HepG2 (cell line): ENCODE measurements at regions not wholly inside any gene's neighbourhood (a gene's known extent, or its start where the extent isn't known, plus 50 kb on each side); places are given as distances from the start of the nearest gene placed in this dataset.

Source experiments
- ATAC-seq: fragments of 200-7000 bp; cut with Tn5 transposase; 3 replicates; pipeline ENCODE4 v1.9.1; 2020; ENCODE audit warnings: mild to moderate bottlenecking, moderate library complexity
- BruUV-seq: library from RNA; stranded (reverse); fragments of 400-500 nt; replicated peaks from 2 replicates; lab custom pipeline; 2021; lab: Mats Ljungman, UMichigan
- CTCF ChIA-PET: fragments of 300-600 bp; formaldehyde crosslinking; extraction: SDS; loops from one replicate; lab custom pipeline; 2021; ENCODE audit warnings: low total read pairs, inconsistent platforms, low intra/inter-chr PET ratio; lab: Yijun Ruan, JAX
- POLR2A ChIA-PET: fragments of 350-600 bp; sonication (Branson Sonifier 250); formaldehyde crosslinking; loops from one replicate; lab custom pipeline; 2020; ENCODE audit warnings: antibody characterized with exemption, inconsistent platforms; lab: Yijun Ruan, JAX
- DNase-seq: peaks from one replicate; pipeline ENCODE4 v3.0.0-alpha.2; 2015; ENCODE audit warnings: low spot score
- FAIRE-seq: peaks from 3 replicates; lab custom pipeline; 2011; peaks lifted over from hg19 to GRCh38; lab: Jason Lieb, UNC
- H2AFZ ChIP-seq: one replicate; pipeline ENCODE4 v1.6.1; 2011; ENCODE audit warnings: low read length, inconsistent platforms
- H3K27ac ChIP-seq: fragments of 300-600 bp; 3 replicates; pipeline ENCODE4 v1.8.0; 2011; ENCODE audit warnings: mixed run types, mild to moderate bottlenecking, mixed read lengths, low read length, inconsistent platforms; ENCODE audit not compliant: insufficient read depth; ENCODE audit errors: extremely low read length
- H3K27me3 ChIP-seq, 2 experiments: fragments of 200-600 bp in 1 of 2; 2 replicates in 1 of 2; 3 replicates in 1 of 2; pipeline versions ENCODE4 v1.6.0 to v1.8.0; 2011; ENCODE audit warnings: low read length in 2 of 2, mild to moderate bottlenecking in 2 of 2, moderate library complexity in 2 of 2, inconsistent platforms in 1 of 2; ENCODE audit not compliant: insufficient read depth in 2 of 2, control insufficient read depth in 1 of 2
- H3K36me3 ChIP-seq, 2 experiments: fragments of 200-600 bp in 1 of 2; replicated peaks in 1 of 2; 2 replicates in 1 of 2; 3 replicates in 1 of 2; pipeline versions ENCODE4 v1.5.1 to v1.8.0; 2011; ENCODE audit warnings: low read length in 2 of 2, inconsistent platforms in 1 of 2; ENCODE audit not compliant: insufficient read depth in 2 of 2, control insufficient read depth in 1 of 2
- H3K4me1 ChIP-seq: 2 replicates; pipeline ENCODE4 v1.5.1; 2012; ENCODE audit warnings: low read length, inconsistent platforms; ENCODE audit not compliant: insufficient read depth
- H3K4me2 ChIP-seq: 2 replicates; pipeline ENCODE4 v1.6.0; 2011; ENCODE audit warnings: low read depth, low read length, inconsistent platforms
- H3K4me3 ChIP-seq, 3 experiments: fragments of 200-600 bp in 1 of 3; sonication (generic), shearing (Covaris generic) in 1 of 3; replicated peaks in 1 of 3; 2 replicates each; pipeline ENCODE4 v1.5.1; 2011 to 2016; ENCODE audit warnings: low read length in 3 of 3, inconsistent platforms in 2 of 3, low read depth in 2 of 3, mild to moderate bottlenecking in 2 of 3, control low read depth in 1 of 3, mixed read lengths in 1 of 3; ENCODE audit not compliant: insufficient read depth in 1 of 3
- H3K79me2 ChIP-seq: one replicate; pipeline ENCODE4 v1.6.1; 2011; ENCODE audit warnings: low read length, inconsistent platforms; ENCODE audit not compliant: insufficient read depth
- H3K9ac ChIP-seq: 2 replicates; pipeline ENCODE4 v1.6.0; 2011; ENCODE audit warnings: mild to moderate bottlenecking, low read depth, low read length, inconsistent platforms; ENCODE audit not compliant: insufficient read depth
- H3K9me3 ChIP-seq: 2 replicates; pipeline ENCODE4 v1.5.1; 2012; ENCODE audit warnings: mild to moderate bottlenecking, low read length
- H4K20me1 ChIP-seq: 2 replicates; pipeline ENCODE4 v1.6.0; 2011; ENCODE audit warnings: inconsistent platforms, mild to moderate bottlenecking, low read length, moderate library complexity; ENCODE audit not compliant: insufficient read depth
- CCAR2 ChIP-seq: fragments of 200-400 bp; formaldehyde crosslinking; optimal IDR thresholded peaks from 2 replicates; pipeline ENCODE3; 2018; ENCODE audit warnings: low read depth, mild to moderate bottlenecking, low read length, moderate library complexity
- EP300 ChIP-seq, 3 experiments: sonication (generic) in 1 of 3; formaldehyde crosslinking in 1 of 3; IDR thresholded peaks; 2 replicates each; pipeline versions ENCODE4 v1.5.1 to v1.6.1; 2011 to 2020; ENCODE audit warnings: low read depth in 2 of 3, low read length in 2 of 3, borderline replicate concordance in 1 of 3, improper control_type of control experiment in 1 of 3, mild to moderate bottlenecking in 1 of 3, missing genetic modification reagents in 1 of 3, moderate library complexity in 1 of 3
- HDAC6 ChIP-seq: fragments of 200-600 bp; sonication (generic); IDR thresholded peaks from 2 replicates; pipeline ENCODE4 v1.7.0; 2017; ENCODE audit warnings: mild to moderate bottlenecking, antibody characterized with exemption, low read length, low read depth
- KMT2A ChIP-seq: sonication (generic); formaldehyde crosslinking; IDR thresholded peaks from 2 replicates; pipeline ENCODE4 v1.4.0; 2020; ENCODE audit warnings: missing genetic modification reagents
- MAFK ChIP-seq, 2 experiments: IDR thresholded peaks in 1 of 2; conservative IDR thresholded peaks in 1 of 2; 2 replicates each; pipeline ENCODE4 v1.6.1; 2011; ENCODE audit warnings: improper control_type of control experiment in 2 of 2, low read length in 2 of 2
- RXRB ChIP-seq: IDR thresholded peaks from 2 replicates; pipeline ENCODE4 v1.6.1; 2016; ENCODE audit warnings: borderline replicate concordance, missing genetic modification reagents, missing compliant biosample characterization
- SOX13 ChIP-seq, 3 experiments: fragments of 450-650 bp in 1 of 3; sonication (generic) in 1 of 3; formaldehyde crosslinking in 1 of 3; IDR thresholded peaks in 2 of 3; conservative IDR thresholded peaks in 1 of 3; 2 replicates each; pipeline versions ENCODE4 v1.5.0 to v1.6.1; 2016 to 2020; ENCODE audit warnings: antibody characterized with exemption in 1 of 3, mild to moderate bottlenecking in 1 of 3, missing compliant biosample characterization in 1 of 3, missing genetic modification reagents in 1 of 3, moderate library complexity in 1 of 3
- SOX5 ChIP-seq: IDR thresholded peaks from 2 replicates; pipeline ENCODE4 v1.6.1; 2016; ENCODE audit warnings: borderline replicate concordance
- ZFP41 ChIP-seq: sonication (generic); formaldehyde crosslinking; IDR thresholded peaks from 2 replicates; pipeline ENCODE4 v1.4.0; 2020; ENCODE audit warnings: mild to moderate bottlenecking, missing genetic modification reagents, borderline replicate concordance
- ZGPAT ChIP-seq: IDR thresholded peaks from 2 replicates; pipeline ENCODE4 v1.6.1; 2016; ENCODE audit warnings: mild to moderate bottlenecking
- ZNF33B ChIP-seq: sonication (generic); formaldehyde crosslinking; IDR thresholded peaks from 2 replicates; pipeline ENCODE4 v1.5.1; 2020; ENCODE audit warnings: mild to moderate bottlenecking, missing genetic modification reagents
- ZNF577 ChIP-seq: sonication (generic); formaldehyde crosslinking; IDR thresholded peaks from 2 replicates; pipeline ENCODE4 v1.4.0; 2020; ENCODE audit warnings: mild to moderate bottlenecking, low read depth, missing genetic modification reagents, borderline replicate concordance
- ZNF761 ChIP-seq: sonication (generic); formaldehyde crosslinking; conservative IDR thresholded peaks from 2 replicates; pipeline ENCODE4 v1.4.0; 2020; ENCODE audit warnings: mild to moderate bottlenecking, missing genetic modification reagents
- ZNF776 ChIP-seq: sonication (generic); formaldehyde crosslinking; IDR thresholded peaks from 2 replicates; pipeline ENCODE4 v1.4.0; 2020; ENCODE audit warnings: mild to moderate bottlenecking, missing genetic modification reagents
- WGBS: methylation state at CpG from one replicate; pipeline ENCODE4 v1.1.6; 2017; ENCODE audit warnings: low lambda C conversion rate; 5-methylcytosine and 5-hydroxymethylcytosine counted together
- in situ Hi-C: cut with HindIII; loops from 2 replicates; pipeline ENCODE4 v1.10.0; 2017; ENCODE audit warnings: low pct_unique_long_range_greater_than_20kb; ENCODE audit not compliant: extremely low pct_ligation_motif_present
- intact Hi-C: fragments of 100-400 bp; cut with micrococcal nuclease; formaldehyde crosslinking; loops from one replicate; pipeline ENCODE4 v1.10.0; 2022; ENCODE audit not compliant: unreplicated experiment
- TF ChIP-seq, protein P1 (sequence below): sonication (generic); formaldehyde crosslinking; conservative IDR thresholded peaks from 2 replicates; pipeline ENCODE4 v1.8.0; 2022; ENCODE audit warnings: mild to moderate bottlenecking, moderate library complexity, missing genetic modification reagents
- TF ChIP-seq, protein P2 (sequence below): sonication (generic); formaldehyde crosslinking; IDR thresholded peaks from 2 replicates; pipeline ENCODE4 v1.5.0; 2020; ENCODE audit warnings: missing genetic modification reagents, mild to moderate bottlenecking, borderline replicate concordance

GRCh38 chr16:72474501-72475123 lies 302.7 kb upstream of the PMFBP1 start:
- Histone ChIP-seq H3K27me3 (no peaks in the 10 kb centered on the region), H3K27ac (no peak overlapping the region), H3K9me3 (no peaks in the 10 kb centered on the region), H3K4me3 (no peak overlapping the region), H3K36me3 (no peaks in the 10 kb centered on the region), H4K20me1 (no peaks in the 10 kb centered on the region), H3K4me1 (peaks cover 33% of the 10 kb centered on the region), H2AFZ (no peak overlapping the region), H3K79me2 (no peaks in the 10 kb centered on the region), H3K9ac (no peak overlapping the region; the same call in 1 of the 2 replicates), H3K4me2 (no peak overlapping the region)
- POLR2A ChIA-PET: no interaction called here
- no TSS peak for BruUV-seq
- in situ Hi-C loops (no loop called here), intact Hi-C loops (no loop called here)
- CTCF ChIA-PET: no interaction called here
- DNase-seq (peak; percentile 61), ATAC-seq (peak; percentile 25; the same call in 1 of the 3 replicates), FAIRE-seq (peak; percentile 18)
- WGBS: 54% methylated on average over 2 of the region's 2 CpGs
- TF ChIP-seq ZNF33B (CRISPR knock-in tag) (no peak), RXRB (CRISPR knock-in tag) (no peak), SOX5 (CRISPR knock-in tag) (peak; percentile 24; the same call in 1 of the 2 replicates), SOX13 (IDR thresholded peaks at IDR 0.05) (no peak), SOX13 (CRISPR knock-in tag; conservative IDR thresholded peaks at IDR 0.05 in 1 of 2, IDR thresholded peaks at IDR 0.05 in 1 of 2) (peak in 1 of 2 experiments; percentile 28; a peak in 1 of 4 replicates), ZNF776 (CRISPR knock-in tag) (no peak), KMT2A (CRISPR knock-in tag) (no peak), EP300 (IDR thresholded peaks at IDR 0.05; ENCODE audit: low read depth in 2 of 2, low read length in 2 of 2) (peak in 1 of 2 experiments; percentile 10; a peak in 1 of 4 replicates), EP300 (CRISPR knock-in tag; IDR thresholded peaks at IDR 0.05; ENCODE audit: borderline replicate concordance) (no peak), MAFK (conservative IDR thresholded peaks at IDR 0.05 in 1 of 2, IDR thresholded peaks at IDR 0.05 in 1 of 2; ENCODE audit: low read length in 2 of 2) (peak in 1 of 2 experiments; percentile 5; a peak in 1 of 4 replicates), ZFP41 (CRISPR knock-in tag) (no peak), ZNF761 (CRISPR knock-in tag) (no peak), ZGPAT (CRISPR knock-in tag) (no peak), ZNF577 (CRISPR knock-in tag) (no peak), CCAR2 (no peak), HDAC6 (no peak)
- TF ChIP-seq, protein P1, sequence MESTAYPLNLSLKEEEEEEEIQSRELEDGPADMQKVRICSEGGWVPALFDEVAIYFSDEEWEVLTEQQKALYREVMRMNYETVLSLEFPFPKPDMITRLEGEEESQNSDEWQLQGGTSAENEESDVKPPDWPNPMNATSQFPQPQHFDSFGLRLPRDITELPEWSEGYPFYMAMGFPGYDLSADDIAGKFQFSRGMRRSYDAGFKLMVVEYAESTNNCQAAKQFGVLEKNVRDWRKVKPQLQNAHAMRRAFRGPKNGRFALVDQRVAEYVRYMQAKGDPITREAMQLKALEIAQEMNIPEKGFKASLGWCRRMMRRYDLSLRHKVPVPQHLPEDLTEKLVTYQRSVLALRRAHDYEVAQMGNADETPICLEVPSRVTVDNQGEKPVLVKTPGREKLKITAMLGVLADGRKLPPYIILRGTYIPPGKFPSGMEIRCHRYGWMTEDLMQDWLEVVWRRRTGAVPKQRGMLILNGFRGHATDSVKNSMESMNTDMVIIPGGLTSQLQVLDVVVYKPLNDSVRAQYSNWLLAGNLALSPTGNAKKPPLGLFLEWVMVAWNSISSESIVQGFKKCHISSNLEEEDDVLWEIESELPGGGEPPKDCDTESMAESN (CRISPR knock-in tag): no peak
- TF ChIP-seq, protein P2, sequence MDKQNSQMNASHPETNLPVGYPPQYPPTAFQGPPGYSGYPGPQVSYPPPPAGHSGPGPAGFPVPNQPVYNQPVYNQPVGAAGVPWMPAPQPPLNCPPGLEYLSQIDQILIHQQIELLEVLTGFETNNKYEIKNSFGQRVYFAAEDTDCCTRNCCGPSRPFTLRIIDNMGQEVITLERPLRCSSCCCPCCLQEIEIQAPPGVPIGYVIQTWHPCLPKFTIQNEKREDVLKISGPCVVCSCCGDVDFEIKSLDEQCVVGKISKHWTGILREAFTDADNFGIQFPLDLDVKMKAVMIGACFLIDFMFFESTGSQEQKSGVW (CRISPR knock-in tag): no peak
